ENCODE measurements at regions not wholly inside any gene's neighbourhood (a gene's known extent, or its start where the extent isn't known, plus 50 kb on each side); places are given as distances from the start of the nearest gene placed in this dataset.

- DNase-seq (ENCODE audit: low spot score): no peak
Measured at GRCh38 chr5:35363387-35363965, 133.2 kb upstream of the PRLR start.

- DNase-seq (ENCODE audit: low spot score): no peak
Measured at GRCh38 chr5:35362772-35363171, 132.5 kb upstream of the PRLR start.

- no peak for DNase-seq (ENCODE audit: low spot score)
Measured at GRCh38 chr5:35360671-35361070, 130.4 kb upstream of the PRLR start.

GRCh38 chr5:35359859-35360258 is 129.6 kb upstream of the PRLR start:
- no peak for DNase-seq (ENCODE audit: low spot score)

GRCh38 chr5:35357973-35358372 is 127.7 kb upstream of the PRLR start:
- DNase-seq (ENCODE audit: low spot score): no peak

GRCh38 chr5:35356725-35357124 is 126.4 kb upstream of the PRLR start:
- DNase-seq (ENCODE audit: low spot score): no peak

- DNase-seq (ENCODE audit: low spot score): no peak
Measured at GRCh38 chr5:35354751-35355150, 124.5 kb upstream of the PRLR start.

- no peak for DNase-seq (ENCODE audit: low spot score)
Measured at GRCh38 chr5:35345222-35345621, 114.9 kb upstream of the PRLR start.

- DNase-seq (ENCODE audit: low spot score): no peak
Measured at GRCh38 chr5:35342664-35343063, 112.4 kb upstream of the PRLR start.

GRCh38 chr5:35341189-35341588 is 110.9 kb upstream of the PRLR start:
- DNase-seq (ENCODE audit: low spot score): no peak

- DNase-seq (ENCODE audit: low spot score): no peak
Measured at GRCh38 chr5:35339616-35340100, 109.4 kb upstream of the PRLR start.

- DNase-seq (ENCODE audit: low spot score): no peak
Measured at GRCh38 chr5:35339006-35339405, 108.7 kb upstream of the PRLR start.

- no peak for DNase-seq (ENCODE audit: low spot score)
Measured at GRCh38 chr5:35338157-35338453, 107.8 kb upstream of the PRLR start.

GRCh38 chr5:35337340-35338156 is 107.3 kb upstream of the PRLR start:
- DNase-seq (ENCODE audit: low spot score): no peak

- no peak for DNase-seq (ENCODE audit: low spot score)
Measured at GRCh38 chr5:35336230-35336629, 105.9 kb upstream of the PRLR start.

GRCh38 chr5:35335752-35336151 is 105.5 kb upstream of the PRLR start:
- no peak for DNase-seq (ENCODE audit: low spot score)

- DNase-seq (ENCODE audit: low spot score): no peak
Measured at GRCh38 chr5:35333366-35333765, 103.1 kb upstream of the PRLR start.

GRCh38 chr5:35331956-35332950 is 102.0 kb upstream of the PRLR start:
- no peak for DNase-seq (ENCODE audit: low spot score)

GRCh38 chr5:35325836-35326235 is 95.5 kb upstream of the PRLR start:
- DNase-seq (ENCODE audit: low spot score): no peak

GRCh38 chr5:35324679-35325078 is 94.4 kb upstream of the PRLR start:
- DNase-seq (ENCODE audit: low spot score): no peak

- no peak for DNase-seq (ENCODE audit: low spot score)
Measured at GRCh38 chr5:35324201-35324600, 93.9 kb upstream of the PRLR start.

GRCh38 chr5:35320029-35320428 is 89.7 kb upstream of the PRLR start:
- no peak for DNase-seq (ENCODE audit: low spot score)
